ENCODE measurements at regions not wholly inside any gene's neighbourhood (a gene's known extent, or its start where the extent isn't known, plus 50 kb on each side); places are given as distances from the start of the nearest gene placed in this dataset.
"Not testable (repeated sequence)": the region's sequence is repeated elsewhere in the genome, so short reads cannot be mapped to it uniquely, and the experiment has no call there.

- DNase-seq, result no peak
- no peak overlapping the region for H3K27ac ChIP-seq (ENCODE audit: low read length)
- intact Hi-C loops (cut with DNase I), result no loop called here
- H3K9me3 ChIP-seq (ENCODE audit: control insufficient read depth, low read length), result no peaks in the 10 kb centered on the region
- 63% methylated on average over 6 of the region's 6 CpGs for WGBS
- H3K27me3 ChIP-seq (ENCODE audit: control insufficient read depth, insufficient read depth), result no peaks in the 10 kb centered on the region
- peaks cover 5% of the 10 kb centered on the region for H3K4me1 ChIP-seq (ENCODE audit: control insufficient read depth, insufficient read depth, low read length)
- no peak overlapping the region for H3K4me3 ChIP-seq (ENCODE audit: low read length)
- ATAC-seq, result no peak
These were observed 110.0 kb upstream of the SPAG17 start for GRCh38 chr1:118294875-118295642.

GRCh38 chr1:118291661-118292060 lies 106.6 kb upstream of the SPAG17 start:
- peak; percentile 74 to 83 for ATAC-seq
- H3K4me3 ChIP-seq (ENCODE audit: low read length), result no peak overlapping the region
- H3K27me3 ChIP-seq (ENCODE audit: control insufficient read depth, insufficient read depth), result no peaks in the 10 kb centered on the region
- H3K27ac ChIP-seq (ENCODE audit: low read length), result no peak overlapping the region
- DNase-seq, result peak; percentile 48 to 79 (median 51)
- H3K9me3 ChIP-seq (ENCODE audit: control insufficient read depth, low read length), result no peaks in the 10 kb centered on the region
- intact Hi-C loops (cut with DNase I), result no loop called here
- peaks cover 11% of the 10 kb centered on the region for H3K4me1 ChIP-seq (ENCODE audit: control insufficient read depth, insufficient read depth, low read length)
- WGBS, result 58% methylated on average over 6 of the region's 6 CpGs

- peak in 1 of 2 donors; percentile 13 for ATAC-seq
- H3K27me3 ChIP-seq (ENCODE audit: control insufficient read depth, insufficient read depth), result no peaks in the 10 kb centered on the region
- no peak overlapping the region for H3K27ac ChIP-seq (ENCODE audit: low read length)
- H3K4me3 ChIP-seq (ENCODE audit: low read length), result no peak overlapping the region
- 81% methylated on average over 6 of the region's 6 CpGs for WGBS
- intact Hi-C loops (cut with DNase I), result no loop called here
- H3K4me1 ChIP-seq (ENCODE audit: control insufficient read depth, insufficient read depth, low read length), result peaks cover 11% of the 10 kb centered on the region
- peak in 1 of 3 donors; percentile 23 for DNase-seq
- H3K9me3 ChIP-seq (ENCODE audit: control insufficient read depth, low read length), result no peaks in the 10 kb centered on the region
These were observed 105.5 kb upstream of the SPAG17 start for GRCh38 chr1:118290571-118290970.

GRCh38 chr1:118290046-118290445 lies 105.0 kb upstream of the SPAG17 start:
- H3K4me1 ChIP-seq (ENCODE audit: control insufficient read depth, insufficient read depth, low read length), result peaks cover 11% of the 10 kb centered on the region
- peak in 1 of 2 donors; percentile 77 for ATAC-seq
- H3K9me3 ChIP-seq (ENCODE audit: control insufficient read depth, low read length), result no peaks in the 10 kb centered on the region
- DNase-seq, result peak; percentile 33 to 37 (median 35)
- no peaks in the 10 kb centered on the region for H3K27me3 ChIP-seq (ENCODE audit: control insufficient read depth, insufficient read depth)
- H3K4me3 ChIP-seq (ENCODE audit: low read length), result no peak overlapping the region
- intact Hi-C loops (cut with DNase I), result no loop called here
- 60% methylated on average over 4 of the region's 4 CpGs for WGBS
- no peak overlapping the region for H3K27ac ChIP-seq (ENCODE audit: low read length)

GRCh38 chr1:118280656-118281055 lies 95.6 kb upstream of the SPAG17 start:
- H3K27me3 ChIP-seq (ENCODE audit: control insufficient read depth, insufficient read depth); ATAC-seq; H3K4me1 ChIP-seq (ENCODE audit: control insufficient read depth, insufficient read depth, low read length); H3K27ac ChIP-seq (ENCODE audit: low read length); H3K4me3 ChIP-seq (ENCODE audit: low read length); intact Hi-C loops (cut with DNase I); H3K9me3 ChIP-seq (ENCODE audit: control insufficient read depth, low read length); DNase-seq: not testable (repeated sequence)
- 87% methylated on average over 10 of the region's 10 CpGs for WGBS

- DNase-seq, result no peak
- Histone ChIP-seq H3K4me1 (ENCODE audit: control insufficient read depth, insufficient read depth, low read length) (peaks cover 1% of the 10 kb centered on the region), H3K27ac (ENCODE audit: low read length) (no peak overlapping the region), H3K9me3 (ENCODE audit: control insufficient read depth, low read length) (no peaks in the 10 kb centered on the region), H3K4me3 (ENCODE audit: low read length) (no peak overlapping the region), H3K27me3 (ENCODE audit: control insufficient read depth, insufficient read depth) (no peaks in the 10 kb centered on the region)
- ATAC-seq, result no peak
- 60% methylated on average over 8 of the region's 8 CpGs for WGBS
- intact Hi-C loops (cut with DNase I), result no loop called here
These were observed 90.6 kb upstream of the SPAG17 start for GRCh38 chr1:118275472-118276115.

- Histone ChIP-seq H3K27ac (ENCODE audit: low read length) (no peak overlapping the region), H3K27me3 (ENCODE audit: control insufficient read depth, insufficient read depth) (no peaks in the 10 kb centered on the region), H3K4me3 (ENCODE audit: low read length) (no peak overlapping the region), H3K9me3 (ENCODE audit: control insufficient read depth, low read length) (no peaks in the 10 kb centered on the region), H3K4me1 (ENCODE audit: control insufficient read depth, insufficient read depth, low read length) (peaks cover 1% of the 10 kb centered on the region)
- DNase-seq (no peak), ATAC-seq (no peak)
- WGBS, result 78% methylated on average over 5 of the region's 5 CpGs
- intact Hi-C loops (cut with DNase I), result no loop called here
These were observed 87.9 kb upstream of the SPAG17 start for GRCh38 chr1:118272884-118273283.

GRCh38 chr1:118271883-118272282 lies 86.9 kb upstream of the SPAG17 start:
- WGBS, result 88% methylated on average over 3 of the region's 3 CpGs
- DNase-seq, result no peak

GRCh38 chr1:118269598-118269997 lies 84.6 kb upstream of the SPAG17 start:
- H3K27ac ChIP-seq (ENCODE audit: low read length), result no peak overlapping the region
- H3K4me1 ChIP-seq (ENCODE audit: control insufficient read depth, insufficient read depth, low read length), result no peaks in the 10 kb centered on the region
- 63% methylated on average over 2 of the region's 2 CpGs for whole genome bisulfite sequencing
- H3K27me3 ChIP-seq (ENCODE audit: control insufficient read depth, insufficient read depth), result no peaks in the 10 kb centered on the region
- no peak overlapping the region for H3K4me3 ChIP-seq (ENCODE audit: low read length)
- intact Hi-C loops (cut with DNase I), result no loop called here
- DNase-seq, result no peak
- no peak for ATAC-seq
- H3K9me3 ChIP-seq (ENCODE audit: control insufficient read depth, low read length), result no peaks in the 10 kb centered on the region

More at GRCh38 chr1:118271883-118272282, 86.9 kb upstream of the SPAG17 start:
- Histone ChIP-seq H3K9me3 (ENCODE audit: control insufficient read depth, low read length) (no peaks in the 10 kb centered on the region), H3K27ac (ENCODE audit: low read length) (no peak overlapping the region), H3K27me3 (ENCODE audit: control insufficient read depth, insufficient read depth) (no peaks in the 10 kb centered on the region), H3K4me1 (ENCODE audit: control insufficient read depth, insufficient read depth, low read length) (peaks cover 1% of the 10 kb centered on the region), H3K4me3 (ENCODE audit: low read length) (no peak overlapping the region)
- ATAC-seq, result no peak
- intact Hi-C loops (cut with DNase I), result no loop called here

GRCh38 chr1:118266436-118266835 lies 81.4 kb upstream of the SPAG17 start:
- H3K27me3 ChIP-seq (ENCODE audit: control insufficient read depth, insufficient read depth), result no peaks in the 10 kb centered on the region
- intact Hi-C loops (cut with DNase I), result no loop called here
- WGBS, result 55% methylated on average over 3 of the region's 3 CpGs
- H3K9me3 ChIP-seq (ENCODE audit: control insufficient read depth, low read length), result no peaks in the 10 kb centered on the region
- no peak overlapping the region for H3K4me3 ChIP-seq (ENCODE audit: low read length)
- no peaks in the 10 kb centered on the region for H3K4me1 ChIP-seq (ENCODE audit: control insufficient read depth, insufficient read depth, low read length)
- no peak overlapping the region for H3K27ac ChIP-seq (ENCODE audit: low read length)
- ATAC-seq (no peak), DNase-seq (no peak)

GRCh38 chr1:118264343-118264742 lies 79.3 kb upstream of the SPAG17 start:
- ATAC-seq (no peak), DNase-seq (no peak)
- 91% methylated on average over 3 of the region's 3 CpGs for WGBS
- H3K27me3 ChIP-seq (ENCODE audit: control insufficient read depth, insufficient read depth), result no peaks in the 10 kb centered on the region
- no peaks in the 10 kb centered on the region for H3K9me3 ChIP-seq (ENCODE audit: control insufficient read depth, low read length)
- no peak overlapping the region for H3K4me3 ChIP-seq (ENCODE audit: low read length)
- intact Hi-C loops (cut with DNase I), result no loop called here
- no peaks in the 10 kb centered on the region for H3K4me1 ChIP-seq (ENCODE audit: control insufficient read depth, insufficient read depth, low read length)
- H3K27ac ChIP-seq (ENCODE audit: low read length), result no peak overlapping the region
